NB4 (cell line): ENCODE measurements at regions not wholly inside any gene's neighbourhood (a gene's known extent, or its start where the extent isn't known, plus 50 kb on each side); places are given as distances from the start of the nearest gene placed in this dataset.
"Not testable (repeated sequence)": the region's sequence is repeated elsewhere in the genome, so short reads cannot be mapped to it uniquely, and the experiment has no call there.

Experiments used
- DNase-seq: peaks from one replicate; pipeline ENCODE4 v3.0.0; 2010; ENCODE audit warnings: low read depth
- H3K4me3 ChIP-seq: one replicate; pipeline ENCODE4 v1.5.1; 2011; ENCODE audit warnings: mild to moderate bottlenecking, low read depth, low read length, moderate library complexity
- CTCF ChIP-seq: IDR thresholded peaks from one replicate; pipeline ENCODE4 v1.5.1; 2012; ENCODE audit warnings: low read depth, low read length
- MAX ChIP-seq: IDR thresholded peaks from 2 replicates; pipeline ENCODE4 v1.6.1; 2011; ENCODE audit warnings: low read depth, low read length
- MYC ChIP-seq: IDR thresholded peaks from 2 replicates; pipeline ENCODE4 v1.6.1; 2011; ENCODE audit warnings: low read depth, low read length
- POLR2A ChIP-seq: IDR thresholded peaks from 2 replicates; pipeline ENCODE4 v1.6.1; 2011; ENCODE audit warnings: mild to moderate bottlenecking; ENCODE audit not compliant: insufficient read length; ENCODE audit errors: extremely low read depth

- no peak overlapping the region for H3K4me3 ChIP-seq
- no peak for TF ChIP-seq CTCF
- TF ChIP-seq MAX = no peak
- TF ChIP-seq POLR2A = no peak
- no peak for TF ChIP-seq MYC
- DNase-seq = no peak
These were observed 97.2 kb upstream of the CLNK start for GRCh38 chr4:10781805-10782204.

GRCh38 chr4:10780803-10781202 lies 96.2 kb upstream of the CLNK start:
- DNase-seq, H3K4me3 ChIP-seq: not testable (repeated sequence)

GRCh38 chr4:10775132-10775531 lies 90.6 kb upstream of the CLNK start:
- H3K4me3 ChIP-seq = not testable (repeated sequence)

GRCh38 chr4:10773656-10774055 lies 89.1 kb upstream of the CLNK start:
- H3K4me3 ChIP-seq = no peak overlapping the region
- DNase-seq = no peak
- TF ChIP-seq MYC (no peak), MAX (no peak), CTCF (no peak), POLR2A (no peak)

More at GRCh38 chr4:10775132-10775531, 90.6 kb upstream of the CLNK start:
- not testable (repeated sequence) for DNase-seq

GRCh38 chr4:10773010-10773409 lies 88.4 kb upstream of the CLNK start:
- DNase-seq = no peak
- TF ChIP-seq CTCF = no peak
- TF ChIP-seq POLR2A = no peak
- no peak for TF ChIP-seq MAX
- TF ChIP-seq MYC = no peak
- no peak overlapping the region for H3K4me3 ChIP-seq

- no peak for DNase-seq
- no peak overlapping the region for H3K4me3 ChIP-seq
- no peak for TF ChIP-seq CTCF
- TF ChIP-seq MAX = no peak
- TF ChIP-seq MYC = no peak
- TF ChIP-seq POLR2A = no peak
These were observed 80.8 kb upstream of the CLNK start for GRCh38 chr4:10765386-10765785.

- TF ChIP-seq POLR2A (no peak), MYC (no peak), MAX (no peak), CTCF (no peak)
- no peak overlapping the region for H3K4me3 ChIP-seq
- no peak for DNase-seq
These were observed 78.0 kb upstream of the CLNK start for GRCh38 chr4:10762561-10762960.
